ENCODE measurements at regions not wholly inside any gene's neighbourhood (a gene's known extent, or its start where the extent isn't known, plus 50 kb on each side); places are given as distances from the start of the nearest gene placed in this dataset.

DNA sequence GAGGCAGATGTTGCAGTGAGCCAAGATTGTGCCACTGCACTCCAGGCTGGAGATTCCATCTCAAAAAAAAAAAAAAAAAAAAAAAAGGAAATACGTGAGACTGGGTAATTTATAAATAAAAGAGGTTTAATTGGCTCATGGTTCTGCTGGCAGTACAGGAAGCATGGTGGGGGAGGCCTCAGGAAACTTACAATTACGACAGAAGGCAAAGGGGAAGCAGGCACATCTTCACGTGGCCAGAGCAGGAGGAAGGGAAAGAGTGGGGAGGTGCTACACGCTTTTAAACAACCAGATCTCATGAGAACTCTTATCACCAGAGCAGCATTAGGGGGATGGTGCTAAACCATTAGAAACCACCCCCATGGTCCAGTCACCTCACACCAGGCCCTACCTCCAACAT is 138.2 kb upstream of the IL12A start:
- TF ChIP-seq EZH2phosphoT487 (IDR thresholded peaks at IDR 0.05; ENCODE audit: borderline replicate concordance) (no peak), POLR2AphosphoS5 (IDR thresholded peaks at IDR 0.05; ENCODE audit: low read depth, low read length) (no peak), CTCF (IDR thresholded peaks at IDR 0.05 in 2 of 3, conservative IDR thresholded peaks at IDR 0.05 in 1 of 3; ENCODE audit: borderline replicate concordance in 1 of 3, insufficient read depth in 1 of 3, low read depth in 2 of 3, low read length in 2 of 3) (no peak), EZH2 (IDR thresholded peaks at IDR 0.05) (no peak), FOSL1 (IDR thresholded peaks at IDR 0.05; ENCODE audit: low read depth) (no peak), ELF1 (IDR thresholded peaks at IDR 0.05; ENCODE audit: borderline replicate concordance, low read depth) (no peak), ATF3 (IDR thresholded peaks at IDR 0.05) (no peak), RAD21 (IDR thresholded peaks at IDR 0.05; ENCODE audit: low read depth) (no peak)
- TF ChIP-seq, protein P1, sequence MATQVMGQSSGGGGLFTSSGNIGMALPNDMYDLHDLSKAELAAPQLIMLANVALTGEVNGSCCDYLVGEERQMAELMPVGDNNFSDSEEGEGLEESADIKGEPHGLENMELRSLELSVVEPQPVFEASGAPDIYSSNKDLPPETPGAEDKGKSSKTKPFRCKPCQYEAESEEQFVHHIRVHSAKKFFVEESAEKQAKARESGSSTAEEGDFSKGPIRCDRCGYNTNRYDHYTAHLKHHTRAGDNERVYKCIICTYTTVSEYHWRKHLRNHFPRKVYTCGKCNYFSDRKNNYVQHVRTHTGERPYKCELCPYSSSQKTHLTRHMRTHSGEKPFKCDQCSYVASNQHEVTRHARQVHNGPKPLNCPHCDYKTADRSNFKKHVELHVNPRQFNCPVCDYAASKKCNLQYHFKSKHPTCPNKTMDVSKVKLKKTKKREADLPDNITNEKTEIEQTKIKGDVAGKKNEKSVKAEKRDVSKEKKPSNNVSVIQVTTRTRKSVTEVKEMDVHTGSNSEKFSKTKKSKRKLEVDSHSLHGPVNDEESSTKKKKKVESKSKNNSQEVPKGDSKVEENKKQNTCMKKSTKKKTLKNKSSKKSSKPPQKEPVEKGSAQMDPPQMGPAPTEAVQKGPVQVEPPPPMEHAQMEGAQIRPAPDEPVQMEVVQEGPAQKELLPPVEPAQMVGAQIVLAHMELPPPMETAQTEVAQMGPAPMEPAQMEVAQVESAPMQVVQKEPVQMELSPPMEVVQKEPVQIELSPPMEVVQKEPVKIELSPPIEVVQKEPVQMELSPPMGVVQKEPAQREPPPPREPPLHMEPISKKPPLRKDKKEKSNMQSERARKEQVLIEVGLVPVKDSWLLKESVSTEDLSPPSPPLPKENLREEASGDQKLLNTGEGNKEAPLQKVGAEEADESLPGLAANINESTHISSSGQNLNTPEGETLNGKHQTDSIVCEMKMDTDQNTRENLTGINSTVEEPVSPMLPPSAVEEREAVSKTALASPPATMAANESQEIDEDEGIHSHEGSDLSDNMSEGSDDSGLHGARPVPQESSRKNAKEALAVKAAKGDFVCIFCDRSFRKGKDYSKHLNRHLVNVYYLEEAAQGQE (IDR thresholded peaks at IDR 0.05; ENCODE audit: low read depth) = no peak
- TF ChIP-seq, protein P2, sequence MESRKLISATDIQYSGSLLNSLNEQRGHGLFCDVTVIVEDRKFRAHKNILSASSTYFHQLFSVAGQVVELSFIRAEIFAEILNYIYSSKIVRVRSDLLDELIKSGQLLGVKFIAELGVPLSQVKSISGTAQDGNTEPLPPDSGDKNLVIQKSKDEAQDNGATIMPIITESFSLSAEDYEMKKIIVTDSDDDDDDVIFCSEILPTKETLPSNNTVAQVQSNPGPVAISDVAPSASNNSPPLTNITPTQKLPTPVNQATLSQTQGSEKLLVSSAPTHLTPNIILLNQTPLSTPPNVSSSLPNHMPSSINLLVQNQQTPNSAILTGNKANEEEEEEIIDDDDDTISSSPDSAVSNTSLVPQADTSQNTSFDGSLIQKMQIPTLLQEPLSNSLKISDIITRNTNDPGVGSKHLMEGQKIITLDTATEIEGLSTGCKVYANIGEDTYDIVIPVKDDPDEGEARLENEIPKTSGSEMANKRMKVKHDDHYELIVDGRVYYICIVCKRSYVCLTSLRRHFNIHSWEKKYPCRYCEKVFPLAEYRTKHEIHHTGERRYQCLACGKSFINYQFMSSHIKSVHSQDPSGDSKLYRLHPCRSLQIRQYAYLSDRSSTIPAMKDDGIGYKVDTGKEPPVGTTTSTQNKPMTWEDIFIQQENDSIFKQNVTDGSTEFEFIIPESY (IDR thresholded peaks at IDR 0.05; ENCODE audit: extremely low read depth, insufficient replicate concordance, low read length) = no peak

Data from HCT116 (cell line).